H1 (cell line): ENCODE measurements at regions not wholly inside any gene's neighbourhood (a gene's known extent, or its start where the extent isn't known, plus 50 kb on each side); places are given as distances from the start of the nearest gene placed in this dataset.

Experiments
- CTCF ChIA-PET: fragments of 300-600 bp; sonication (Branson Sonifier 250); formaldehyde crosslinking; loops from one replicate; lab custom pipeline; 2021; ENCODE audit not compliant: partially characterized antibody; lab: Charles Lee
- POLR2A ChIA-PET: fragments of 300-600 bp; sonication (Branson Sonifier 250); formaldehyde crosslinking; loops from one replicate; lab custom pipeline; 2021; ENCODE audit warnings: inconsistent platforms; ENCODE audit not compliant: partially characterized antibody; lab: Charles Lee
- DNase-seq, 2 experiments: peaks; one replicate each; pipeline versions ENCODE4 v3.0.0 to v3.0.0-alpha.2; 2010 to 2022; ENCODE audit warnings: low spot score in 2 of 2, low read depth in 1 of 2, mixed read lengths in 1 of 2
- FAIRE-seq: peaks from 2 replicates; lab custom pipeline; 2011; peaks lifted over from hg19 to GRCh38; lab: Jason Lieb, UNC
- H2AFZ ChIP-seq: 2 replicates; pipeline ENCODE4 v1.8.1; 2012; ENCODE audit warnings: low read length, inconsistent platforms
- H2AK5ac ChIP-seq: 2 replicates; pipeline ENCODE4 v1.6.1; 2013; ENCODE audit warnings: low read depth, low read length
- H2BK120ac ChIP-seq: replicated peaks from 2 replicates; pipeline ENCODE3; 2013; ENCODE audit warnings: low read depth, low read length, inconsistent platforms
- H2BK12ac ChIP-seq: 2 replicates; pipeline ENCODE4 v1.6.1; 2013; ENCODE audit warnings: low read depth, low read length
- H2BK15ac ChIP-seq: 2 replicates; pipeline ENCODE4 v1.6.1; 2013; ENCODE audit warnings: low read length
- H2BK20ac ChIP-seq: 2 replicates; pipeline ENCODE4 v1.6.1; 2013; ENCODE audit warnings: low read length
- H2BK5ac ChIP-seq: 2 replicates; pipeline ENCODE4 v1.6.1; 2013; ENCODE audit warnings: low read depth, low read length
- H3K14ac ChIP-seq: 2 replicates; pipeline ENCODE4 v1.6.1; 2013; ENCODE audit warnings: inconsistent platforms; ENCODE audit not compliant: insufficient read length
- H3K18ac ChIP-seq: 2 replicates; pipeline ENCODE4 v1.6.1; 2013; ENCODE audit warnings: low read length; ENCODE audit errors: extremely low read depth
- H3K23ac ChIP-seq: 2 replicates; pipeline ENCODE4 v1.6.1; 2013; ENCODE audit warnings: inconsistent platforms; ENCODE audit not compliant: insufficient read length
- H3K23me2 ChIP-seq: 2 replicates; pipeline ENCODE4 v1.6.1; 2013; ENCODE audit warnings: low read depth, low read length
- H3K27ac ChIP-seq: 2 replicates; pipeline ENCODE4 v1.6.1; 2011; ENCODE audit warnings: low read depth, low read length, inconsistent platforms
- H3K27me3 ChIP-seq, 4 experiments: replicated peaks in 1 of 4; 1 replicate in 1 of 4; 2 replicates in 3 of 4; pipeline versions ENCODE4 v1.6.1 to v1.8.1; 2011 to 2013; ENCODE audit warnings: low read length in 3 of 4, mild to moderate bottlenecking in 3 of 4, inconsistent platforms in 2 of 4, mixed read lengths in 2 of 4, moderate library complexity in 1 of 4; ENCODE audit not compliant: control insufficient read depth in 3 of 4, insufficient read depth in 3 of 4; ENCODE audit errors: extremely low read depth in 1 of 4
- H3K36me3 ChIP-seq, 4 experiments: 2 replicates each; pipeline versions ENCODE4 v1.6.1 to v1.8.1; 2011 to 2013; ENCODE audit warnings: mild to moderate bottlenecking in 4 of 4, low read length in 3 of 4, moderate library complexity in 2 of 4, control low read depth in 1 of 4, inconsistent platforms in 1 of 4; ENCODE audit not compliant: insufficient read depth in 4 of 4, control insufficient read depth in 2 of 4
- H3K4ac ChIP-seq: replicated peaks from 2 replicates; pipeline ENCODE3; 2013; ENCODE audit warnings: low read length, low read depth, mixed read lengths, inconsistent platforms; ENCODE audit not compliant: insufficient read length
- H3K4me1 ChIP-seq, 4 experiments: replicated peaks in 1 of 4; 1 replicate in 1 of 4; 2 replicates in 3 of 4; pipeline versions ENCODE4 v1.6.1 to v1.8.1; 2011 to 2013; ENCODE audit warnings: low read length in 3 of 4, inconsistent platforms in 2 of 4, mixed read lengths in 1 of 4; ENCODE audit not compliant: insufficient read depth in 4 of 4, control insufficient read depth in 3 of 4
- H3K4me2 ChIP-seq, 2 experiments: 2 replicates each; pipeline versions ENCODE4 v1.6.1 to v1.8.1; 2011 to 2013; ENCODE audit warnings: low read depth in 2 of 2, low read length in 2 of 2, control low read depth in 1 of 2, inconsistent platforms in 1 of 2, mild to moderate bottlenecking in 1 of 2; ENCODE audit not compliant: insufficient read depth in 1 of 2
- H3K4me3 ChIP-seq, 4 experiments: fragments of 200-600, 300-600 bp in 1 of 4; sonication (generic), shearing (Covaris generic), sonication (Bioruptor Twin) in 1 of 4; 2 replicates each; pipeline versions ENCODE4 v1.5.1 to v1.8.1; 2011 to 2016; ENCODE audit warnings: low read length in 4 of 4, low read depth in 3 of 4, control low read depth in 2 of 4, inconsistent platforms in 2 of 4, mild to moderate bottlenecking in 2 of 4, mixed read lengths in 1 of 4, moderate library complexity in 1 of 4; ENCODE audit not compliant: insufficient read depth in 2 of 4; ENCODE audit errors: extremely low read depth in 1 of 4
- H3K56ac ChIP-seq: replicated peaks from 2 replicates; pipeline ENCODE3; 2013; ENCODE audit warnings: low read depth, mild to moderate bottlenecking, mixed read lengths, low read length, inconsistent platforms; ENCODE audit not compliant: insufficient read length
- H3K79me1 ChIP-seq: 2 replicates; pipeline ENCODE4 v1.6.1; 2013; ENCODE audit warnings: low read depth, low read length, control low read depth
- H3K79me2 ChIP-seq, 2 experiments: 2 replicates each; pipeline versions ENCODE4 v1.6.1 to v1.8.1; 2012 to 2013; ENCODE audit warnings: low read length in 2 of 2, mild to moderate bottlenecking in 2 of 2, inconsistent platforms in 1 of 2; ENCODE audit not compliant: insufficient read depth in 2 of 2, control insufficient read depth in 1 of 2
- H3K9ac ChIP-seq, 4 experiments: replicated peaks in 1 of 4; 1 replicate in 1 of 4; 2 replicates in 3 of 4; pipeline versions ENCODE4 v1.6.1 to v1.8.1; 2011 to 2013; ENCODE audit warnings: low read depth in 3 of 4, low read length in 3 of 4, control low read depth in 2 of 4, mild to moderate bottlenecking in 2 of 4, moderate library complexity in 2 of 4, inconsistent platforms in 1 of 4; ENCODE audit errors: extremely low read depth in 1 of 4
- H3K9me3 ChIP-seq, 2 experiments: 2 replicates each; pipeline versions ENCODE4 v1.6.1 to v1.8.1; 2012 to 2013; ENCODE audit warnings: mild to moderate bottlenecking in 2 of 2, moderate library complexity in 2 of 2, control low read depth in 1 of 2, inconsistent platforms in 1 of 2, low read depth in 1 of 2, low read length in 1 of 2, mixed read lengths in 1 of 2; ENCODE audit not compliant: insufficient read depth in 2 of 2
- H4K20me1 ChIP-seq, 2 experiments: replicated peaks in 1 of 2; 2 replicates each; pipeline versions ENCODE3 to v1.8.1; 2011 to 2013; ENCODE audit warnings: inconsistent platforms in 2 of 2, low read length in 2 of 2, mild to moderate bottlenecking in 1 of 2; ENCODE audit not compliant: insufficient read depth in 2 of 2, control insufficient read depth in 1 of 2
- H4K5ac ChIP-seq: 2 replicates; pipeline ENCODE4 v1.6.1; 2013; ENCODE audit warnings: low read length, low read depth, mixed read lengths, inconsistent platforms; ENCODE audit not compliant: insufficient read length
- H4K8ac ChIP-seq: 2 replicates; pipeline ENCODE4 v1.8.0; 2013; ENCODE audit warnings: mild to moderate bottlenecking, moderate library complexity, low read length, inconsistent platforms; ENCODE audit not compliant: insufficient read depth; ENCODE audit errors: extremely low read depth
- H4K91ac ChIP-seq: replicated peaks from 2 replicates; pipeline ENCODE3; 2013; ENCODE audit warnings: low read length, mixed read lengths, inconsistent platforms; ENCODE audit not compliant: insufficient read length
- ASH2L ChIP-seq: fragments of 200-600, 300-600 bp; sonication (generic); IDR thresholded peaks from one replicate; pipeline ENCODE4 v1.7.1; 2017; ENCODE audit warnings: low read length
- BRCA1 ChIP-seq: IDR thresholded peaks from 2 replicates; pipeline ENCODE4 v1.6.1; 2012; ENCODE audit warnings: low read depth, low read length, improper control_type of control experiment
- CHD2 ChIP-seq: IDR thresholded peaks from 2 replicates; pipeline ENCODE4 v1.6.1; 2012; ENCODE audit warnings: low read length, improper control_type of control experiment
- CTBP2 ChIP-seq: IDR thresholded peaks from 2 replicates; pipeline ENCODE4 v1.7.0; 2011; ENCODE audit warnings: borderline replicate concordance, mild to moderate bottlenecking, moderate library complexity, mixed read lengths, low read length; ENCODE audit not compliant: insufficient read depth, insufficient read length
- GABPA ChIP-seq: IDR thresholded peaks from 2 replicates; pipeline ENCODE4 v1.6.1; 2011; ENCODE audit warnings: mild to moderate bottlenecking, low read length, moderate library complexity, borderline replicate concordance; ENCODE audit not compliant: insufficient read depth
- HDAC2 ChIP-seq, 2 experiments: fragments of 300-600 bp in 1 of 2; sonication (generic) in 1 of 2; IDR thresholded peaks; 2 replicates each; pipeline ENCODE4 v1.6.1; 2011 to 2012; ENCODE audit warnings: low read depth in 2 of 2, low read length in 2 of 2, mild to moderate bottlenecking in 2 of 2, moderate library complexity in 2 of 2, borderline replicate concordance in 1 of 2, inconsistent platforms in 1 of 2
- NRF1 ChIP-seq: IDR thresholded peaks from 2 replicates; pipeline ENCODE4 v1.6.1; 2011; ENCODE audit warnings: mild to moderate bottlenecking, low read depth, low read length, improper control_type of control experiment
- RAD21 ChIP-seq, 2 experiments: IDR thresholded peaks in 1 of 2; conservative IDR thresholded peaks in 1 of 2; 2 replicates each; pipeline ENCODE4 v1.6.1; 2011; ENCODE audit warnings: low read depth in 2 of 2, low read length in 2 of 2, improper control_type of control experiment in 1 of 2, inconsistent platforms in 1 of 2, mild to moderate bottlenecking in 1 of 2, moderate library complexity in 1 of 2
- SIRT6 ChIP-seq: IDR thresholded peaks from one replicate; pipeline ENCODE4 v1.7.1; 2012; ENCODE audit warnings: low read length, inconsistent platforms
- SUZ12 ChIP-seq: fragments of 200-600 bp; sonication (generic); IDR thresholded peaks from 2 replicates; pipeline ENCODE4 v1.6.1; 2012; ENCODE audit warnings: mild to moderate bottlenecking, inconsistent platforms, low read length, moderate library complexity, mixed read lengths
- ZNF274 ChIP-seq: IDR thresholded peaks from 2 replicates; pipeline ENCODE4 v1.7.0; 2012; ENCODE audit warnings: low read length, borderline replicate concordance; ENCODE audit errors: extremely low read depth
- WGBS, 2 experiments: shearing (Covaris generic) in 1 of 2; methylation state at CpG; one replicate each; pipeline versions ENCODE4 v1.1.6 to v1.1.7; 2013 to 2015; ENCODE audit warnings: low lambda C conversion rate in 2 of 2, mixed read lengths in 2 of 2, inconsistent platforms in 1 of 2, low coverage in 1 of 2, missing lambda C conversion rate in 1 of 2; ENCODE audit not compliant: insufficient replicate concordance in 2 of 2, insufficient coverage in 1 of 2, insufficient read length in 1 of 2; ENCODE audit errors: extremely low coverage in 1 of 2, missing lambda C conversion rate in 1 of 2; 5-methylcytosine and 5-hydroxymethylcytosine counted together

DNA sequence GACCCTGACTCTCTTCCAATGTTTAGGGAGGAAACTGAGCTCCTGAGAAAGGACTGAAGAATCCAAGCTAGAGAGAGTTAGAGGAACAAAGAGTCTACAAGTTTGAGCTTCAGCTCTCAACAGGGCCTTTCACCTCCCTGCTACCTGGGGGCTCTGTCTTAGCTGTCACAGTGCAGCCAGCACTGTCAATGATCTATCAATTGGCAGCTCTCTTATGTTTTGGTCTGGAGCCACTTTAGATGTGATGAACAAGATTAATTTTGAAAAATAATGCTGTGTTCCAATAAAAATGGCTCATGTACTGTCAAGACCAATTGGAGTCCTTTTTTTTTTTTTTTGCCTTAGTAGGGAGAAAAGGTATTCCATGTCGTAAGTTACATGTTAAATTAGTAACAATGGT, 215.8 kb upstream of the TRIB2 start:
- ChIA-PET CTCF (interaction anchor here (0.6 kb wide), 1 partner anchor 668 kb away, joined by 3 read pairs; no protein-coding TSS in a partner anchor), POLR2A (no interaction called here)
- no peak overlapping the region for H3K27ac ChIP-seq
- H3K23ac ChIP-seq, result no peak overlapping the region
- no peak overlapping the region for H4K5ac ChIP-seq
- 85% methylated on average over 1 of the region's 1 CpG; no CpG with 5 or more reads in 1 of the 2 experiments for WGBS, 2 experiments
- no peak for DNase-seq
- TF ChIP-seq NRF1, result no peak
- no peak for TF ChIP-seq CHD2
- no peak for TF ChIP-seq SUZ12
- TF ChIP-seq CTBP2, result no peak
- TF ChIP-seq HDAC2 (IDR thresholded peaks at IDR 0.05; ENCODE audit: borderline replicate concordance in 1 of 2, low read depth in 2 of 2, low read length in 2 of 2), result no peak
- no peak for TF ChIP-seq RAD21 (IDR thresholded peaks at IDR 0.05 in 1 of 2, conservative IDR thresholded peaks at IDR 0.05 in 1 of 2; ENCODE audit: low read depth in 2 of 2, low read length in 2 of 2)
- no peak for TF ChIP-seq ZNF274
- TF ChIP-seq ASH2L, result no peak
- TF ChIP-seq BRCA1, result no peak
- TF ChIP-seq SIRT6, result no peak
- TF ChIP-seq GABPA, result no peak
- H3K56ac ChIP-seq, result no peak overlapping the region
- no peaks in the 10 kb centered on the region for H3K9me3 ChIP-seq
- no peak overlapping the region for H3K4me3 ChIP-seq
- no peak overlapping the region for H2BK20ac ChIP-seq
- H2AFZ ChIP-seq, result no peak overlapping the region
- no peaks in the 10 kb centered on the region for H3K79me2 ChIP-seq
- no peak overlapping the region for H2BK120ac ChIP-seq
- FAIRE-seq, result no peak
- H3K9ac ChIP-seq, result no peak overlapping the region
- H3K4me1 ChIP-seq, result no peaks in the 10 kb centered on the region
- H4K8ac ChIP-seq, result no peak overlapping the region
- no peaks in the 10 kb centered on the region for H3K79me1 ChIP-seq
- H3K4me2 ChIP-seq, result no peak overlapping the region
- H4K91ac ChIP-seq, result no peak overlapping the region
- H2AK5ac ChIP-seq, result no peak overlapping the region
- no peak overlapping the region for H3K14ac ChIP-seq
- no peak overlapping the region for H2BK5ac ChIP-seq
- H2BK15ac ChIP-seq, result no peak overlapping the region
- H4K20me1 ChIP-seq, result no peaks in the 10 kb centered on the region
- no peak overlapping the region for H3K4ac ChIP-seq
- no peak overlapping the region for H3K18ac ChIP-seq
- no peaks in the 10 kb centered on the region for H3K27me3 ChIP-seq
- no peaks in the 10 kb centered on the region for H3K36me3 ChIP-seq
- H3K23me2 ChIP-seq, result no peaks in the 10 kb centered on the region
- no peak overlapping the region for H2BK12ac ChIP-seq
